ENCODE measurements at regions not wholly inside any gene's neighbourhood (a gene's known extent, or its start where the extent isn't known, plus 50 kb on each side); places are given as distances from the start of the nearest gene placed in this dataset.
"Not testable (repeated sequence)": the region's sequence is repeated elsewhere in the genome, so short reads cannot be mapped to it uniquely, and the experiment has no call there.

GRCh38 chr14:92223025-92223424 lies 99.9 kb upstream of the SLC24A4 start:
- H3K4me3 ChIP-seq (ENCODE audit: low read depth, low read length) = no peak overlapping the region
- TF ChIP-seq, protein P1, sequence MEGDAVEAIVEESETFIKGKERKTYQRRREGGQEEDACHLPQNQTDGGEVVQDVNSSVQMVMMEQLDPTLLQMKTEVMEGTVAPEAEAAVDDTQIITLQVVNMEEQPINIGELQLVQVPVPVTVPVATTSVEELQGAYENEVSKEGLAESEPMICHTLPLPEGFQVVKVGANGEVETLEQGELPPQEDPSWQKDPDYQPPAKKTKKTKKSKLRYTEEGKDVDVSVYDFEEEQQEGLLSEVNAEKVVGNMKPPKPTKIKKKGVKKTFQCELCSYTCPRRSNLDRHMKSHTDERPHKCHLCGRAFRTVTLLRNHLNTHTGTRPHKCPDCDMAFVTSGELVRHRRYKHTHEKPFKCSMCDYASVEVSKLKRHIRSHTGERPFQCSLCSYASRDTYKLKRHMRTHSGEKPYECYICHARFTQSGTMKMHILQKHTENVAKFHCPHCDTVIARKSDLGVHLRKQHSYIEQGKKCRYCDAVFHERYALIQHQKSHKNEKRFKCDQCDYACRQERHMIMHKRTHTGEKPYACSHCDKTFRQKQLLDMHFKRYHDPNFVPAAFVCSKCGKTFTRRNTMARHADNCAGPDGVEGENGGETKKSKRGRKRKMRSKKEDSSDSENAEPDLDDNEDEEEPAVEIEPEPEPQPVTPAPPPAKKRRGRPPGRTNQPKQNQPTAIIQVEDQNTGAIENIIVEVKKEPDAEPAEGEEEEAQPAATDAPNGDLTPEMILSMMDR (IDR thresholded peaks at IDR 0.05; ENCODE audit: insufficient read depth, low read depth, low read length, missing control alignments) = no peak
- no peak for DNase-seq (ENCODE audit: low read depth)

DNA sequence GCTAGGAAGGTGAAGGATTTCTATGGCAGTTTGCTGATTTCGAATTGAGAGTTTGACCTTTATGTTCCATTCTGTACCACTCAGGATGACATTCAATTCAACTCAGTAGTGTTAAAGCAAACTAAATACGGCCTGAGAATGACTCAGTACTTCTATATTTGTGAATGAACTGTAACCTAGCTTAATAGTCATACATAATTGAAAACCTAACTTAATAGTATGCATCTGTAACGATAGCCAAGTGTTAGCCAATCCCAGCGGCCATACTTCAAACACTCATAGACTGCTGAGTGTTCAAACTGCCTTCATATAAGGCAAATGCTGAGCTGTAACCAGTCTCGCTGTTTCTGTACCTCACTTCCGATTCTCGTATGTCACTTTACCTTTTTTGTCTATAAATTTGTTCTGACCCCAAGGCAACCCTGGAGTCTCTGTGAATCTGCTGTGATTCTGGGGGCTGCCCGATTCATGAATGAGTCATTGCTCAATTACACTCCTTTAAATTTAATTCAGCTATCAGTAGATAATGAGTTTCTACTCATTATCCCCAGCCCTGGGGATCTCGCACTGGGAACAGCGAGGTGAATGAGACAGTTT lies 98.5 kb upstream of the SLC24A4 start:
- TF ChIP-seq, protein P1 (IDR thresholded peaks at IDR 0.05; ENCODE audit: insufficient read depth, low read depth, low read length, missing control alignments) = no peak
- no peak for DNase-seq (ENCODE audit: low read depth)
- H3K4me3 ChIP-seq (ENCODE audit: low read depth, low read length) = no peak overlapping the region

GRCh38 chr14:92225731-92226130 lies 97.2 kb upstream of the SLC24A4 start:
- no peak overlapping the region for H3K4me3 ChIP-seq (ENCODE audit: low read depth, low read length)
- TF ChIP-seq, protein P1 (IDR thresholded peaks at IDR 0.05; ENCODE audit: insufficient read depth, low read depth, low read length, missing control alignments) = no peak
- DNase-seq (ENCODE audit: low read depth) = no peak

- not testable (repeated sequence) for H3K4me3 ChIP-seq (ENCODE audit: low read depth, low read length); DNase-seq (ENCODE audit: low read depth)
Measured at GRCh38 chr14:92226166-92226565, 96.8 kb upstream of the SLC24A4 start.

GRCh38 chr14:92236243-92236900 lies 86.6 kb upstream of the SLC24A4 start:
- no peak for DNase-seq (ENCODE audit: low read depth)
- H3K4me3 ChIP-seq (ENCODE audit: low read depth, low read length) = no peak overlapping the region
- TF ChIP-seq, protein P1 (IDR thresholded peaks at IDR 0.05; ENCODE audit: insufficient read depth, low read depth, low read length, missing control alignments) = no peak

DNA sequence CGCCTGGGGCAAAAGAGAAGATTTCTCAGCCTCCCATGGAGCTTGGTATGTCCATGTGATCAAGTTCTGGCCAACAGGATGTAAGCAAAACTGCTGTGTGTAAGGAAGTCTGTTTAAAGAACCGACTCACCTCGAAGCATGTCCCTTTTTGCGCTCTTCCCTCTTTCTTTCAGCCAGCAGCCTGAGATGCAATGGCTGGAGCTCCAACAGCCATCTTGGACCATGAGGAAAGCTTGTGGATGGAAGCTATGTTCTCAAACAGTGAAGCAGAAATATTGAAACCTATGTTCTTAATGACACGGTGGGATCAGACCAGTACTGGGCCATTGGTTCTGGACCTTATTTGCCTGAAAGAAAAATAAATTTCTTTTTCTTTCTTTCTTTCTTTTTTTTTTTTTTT lies 82.3 kb upstream of the SLC24A4 start:
- TF ChIP-seq, protein P1 (IDR thresholded peaks at IDR 0.05; ENCODE audit: insufficient read depth, low read depth, low read length, missing control alignments) = no peak
- no peak for DNase-seq (ENCODE audit: low read depth)
- no peak overlapping the region for H3K4me3 ChIP-seq (ENCODE audit: low read depth, low read length)

- no peak for DNase-seq (ENCODE audit: low read depth)
- H3K4me3 ChIP-seq (ENCODE audit: low read depth, low read length) = no peak overlapping the region
- TF ChIP-seq, protein P1 (IDR thresholded peaks at IDR 0.05; ENCODE audit: insufficient read depth, low read depth, low read length, missing control alignments) = no peak
Measured at GRCh38 chr14:92241966-92242595, 80.9 kb upstream of the SLC24A4 start.

All from GM12865 (cell line).